HCT116 (cell line): ENCODE measurements at regions not wholly inside any gene's neighbourhood (a gene's known extent, or its start where the extent isn't known, plus 50 kb on each side); places are given as distances from the start of the nearest gene placed in this dataset.

Experiments used
- ATAC-seq: fragments of 200-7000 bp; cut with Tn5 transposase; 2 replicates; pipeline ENCODE4 v1.9.1; 2020; ENCODE audit warnings: mild to moderate bottlenecking, moderate library complexity
- BruUV-seq: library from RNA; stranded (reverse); fragments of 400-500 nt; replicated peaks from 2 replicates; lab custom pipeline; 2021; lab: Mats Ljungman, UMichigan
- CTCF ChIA-PET: fragments of 300-600 bp; sonication (Branson Sonifier 250); formaldehyde crosslinking; loops from one replicate; lab custom pipeline; 2021; ENCODE audit warnings: antibody characterized with exemption; lab: Charles Lee
- POLR2A ChIA-PET: fragments of 300-600, 350-600 bp; sonication (Branson Sonifier 250); formaldehyde crosslinking; loops from one replicate; lab custom pipeline; 2021; ENCODE audit warnings: antibody characterized with exemption; lab: Charles Lee
- RAD21 ChIA-PET, 2 experiments: fragments of 300-600 bp; sonication (Branson Sonifier 250); formaldehyde crosslinking; loops; one replicate each; lab custom pipeline; 2023; ENCODE audit warnings: low total read pairs in 2 of 2; ENCODE audit not compliant: uncharacterized antibody in 2 of 2, unreplicated experiment in 2 of 2, low non-redundant PET in 1 of 2; lab: Charles Lee
- DNase-seq: peaks from one replicate; pipeline ENCODE4 v3.0.0-alpha.2; 2010; ENCODE audit warnings: low read depth, low spot score
- H2AFZ ChIP-seq: fragments of 200-600 bp; shearing (Covaris generic), sonication (generic); 2 replicates; pipeline ENCODE4 v1.6.1; 2017; ENCODE audit warnings: low read depth, mixed run types, mixed read lengths, antibody characterized with exemption, low read length; ENCODE audit not compliant: poor library complexity, severe bottlenecking
- H3K27ac ChIP-seq: 2 replicates; pipeline ENCODE4 v1.5.1; 2012; ENCODE audit warnings: low read depth, low read length
- H3K27me3 ChIP-seq: fragments of 200-600 bp; sonication (generic); 2 replicates; pipeline ENCODE4 v1.6.1; 2016; ENCODE audit warnings: mixed run types, low read length, mixed read lengths; ENCODE audit not compliant: insufficient read depth
- H3K36me3 ChIP-seq, 2 experiments: fragments of 200-500 bp in 1 of 2; fragments of 200-600 bp in 1 of 2; sonication (Bioruptor generic) in 1 of 2; sonication (generic) in 1 of 2; 2 replicates each; pipeline versions ENCODE4 v1.5.1 to v1.6.1; 2014 to 2016; ENCODE audit warnings: low read length in 2 of 2, inconsistent platforms in 1 of 2, mixed read lengths in 1 of 2, mixed run types in 1 of 2; ENCODE audit not compliant: insufficient read depth in 2 of 2, control insufficient read depth in 1 of 2
- H3K4me1 ChIP-seq, 2 experiments: fragments of 200-600 bp in 1 of 2; sonication (generic) in 1 of 2; 2 replicates each; pipeline versions ENCODE4 v1.5.1 to v1.6.1; 2012 to 2017; ENCODE audit warnings: low read length in 2 of 2, inconsistent platforms in 1 of 2, mild to moderate bottlenecking in 1 of 2, mixed read lengths in 1 of 2, mixed run types in 1 of 2, moderate library complexity in 1 of 2; ENCODE audit not compliant: insufficient read depth in 2 of 2, control insufficient read depth in 1 of 2
- H3K4me2 ChIP-seq: fragments of 200-600 bp; sonication (generic); 2 replicates; pipeline ENCODE4 v1.6.1; 2017; ENCODE audit warnings: mixed run types, low read length, mixed read lengths
- H3K4me3 ChIP-seq, 2 experiments: fragments of 200-600 bp in 1 of 2; sonication (generic) in 1 of 2; replicated peaks in 1 of 2; 2 replicates each; pipeline ENCODE4 v1.5.1; 2011 to 2016; ENCODE audit warnings: low read length in 2 of 2, control low read depth in 1 of 2, low read depth in 1 of 2, mild to moderate bottlenecking in 1 of 2, mixed read lengths in 1 of 2, mixed run types in 1 of 2
- H3K79me2 ChIP-seq: fragments of 200-600 bp; sonication (generic); 2 replicates; pipeline ENCODE4 v1.6.1; 2017; ENCODE audit warnings: mild to moderate bottlenecking, mixed run types, low read length, moderate library complexity, mixed read lengths; ENCODE audit not compliant: insufficient read depth
- H3K9ac ChIP-seq: fragments of 200-600 bp; sonication (generic); 2 replicates; pipeline ENCODE4 v1.6.1; 2016; ENCODE audit warnings: low read length, mixed read lengths
- H3K9me2 ChIP-seq: fragments of 200-600 bp; sonication (generic), shearing (Covaris generic); 2 replicates; pipeline ENCODE4 v1.6.1; 2017; ENCODE audit warnings: mixed run types, mild to moderate bottlenecking, moderate library complexity; ENCODE audit not compliant: insufficient read depth
- H3K9me3 ChIP-seq, 2 experiments: fragments of 200-500 bp in 1 of 2; fragments of 200-600 bp in 1 of 2; sonication (Bioruptor generic) in 1 of 2; sonication (generic) in 1 of 2; 2 replicates each; pipeline ENCODE4 v1.6.1; 2014 to 2017; ENCODE audit warnings: low read length in 2 of 2, mixed read lengths in 2 of 2, inconsistent platforms in 1 of 2, low read depth in 1 of 2, mild to moderate bottlenecking in 1 of 2, mixed run types in 1 of 2, moderate library complexity in 1 of 2; ENCODE audit not compliant: control insufficient read depth in 1 of 2, insufficient read depth in 1 of 2
- H4K20me1 ChIP-seq: fragments of 200-600 bp; sonication (generic), shearing (Covaris generic); 2 replicates; pipeline ENCODE4 v1.6.1; 2017; ENCODE audit warnings: mixed run types, mild to moderate bottlenecking, moderate library complexity; ENCODE audit not compliant: insufficient read depth
- CBX3 ChIP-seq: IDR thresholded peaks from 2 replicates; pipeline ENCODE4 v1.6.1; 2012; ENCODE audit warnings: low read depth
- CTCF ChIP-seq, 3 experiments: fragments of 200-600 bp in 1 of 3; sonication (generic) in 1 of 3; IDR thresholded peaks in 2 of 3; conservative IDR thresholded peaks in 1 of 3; 2 replicates each; pipeline ENCODE4 v1.5.1; 2012 to 2017; ENCODE audit warnings: low read depth in 2 of 3, low read length in 2 of 3, antibody characterized with exemption in 1 of 3, borderline replicate concordance in 1 of 3, control low read depth in 1 of 3, mild to moderate bottlenecking in 1 of 3, mixed read lengths in 1 of 3, mixed run types in 1 of 3, moderate library complexity in 1 of 3; ENCODE audit not compliant: insufficient read depth in 1 of 3
- EGR1 ChIP-seq: IDR thresholded peaks from 2 replicates; pipeline ENCODE4 v1.6.1; 2012; ENCODE audit warnings: low read depth
- EZH2phosphoT487 ChIP-seq: fragments of 200-600 bp; IDR thresholded peaks from 2 replicates; pipeline ENCODE4 v1.6.1; 2018; ENCODE audit warnings: antibody characterized with exemption, borderline replicate concordance
- FOSL1 ChIP-seq: IDR thresholded peaks from 2 replicates; pipeline ENCODE4 v1.6.1; 2012; ENCODE audit warnings: low read depth
- JUND ChIP-seq: IDR thresholded peaks from 2 replicates; pipeline ENCODE4 v1.6.1; 2012
- MAX ChIP-seq: IDR thresholded peaks from 2 replicates; pipeline ENCODE4 v1.6.1; 2012
- POLR2A ChIP-seq: IDR thresholded peaks from 2 replicates; pipeline ENCODE4 v1.7.0; 2011; ENCODE audit warnings: borderline replicate concordance; ENCODE audit not compliant: insufficient read depth, insufficient read length; ENCODE audit errors: extremely low read depth
- POLR2AphosphoS5 ChIP-seq: IDR thresholded peaks from 2 replicates; pipeline ENCODE4 v1.6.1; 2011; ENCODE audit warnings: mild to moderate bottlenecking, low read depth, low read length, moderate library complexity
- REST ChIP-seq: IDR thresholded peaks from 2 replicates; pipeline ENCODE4 v1.6.1; 2012; ENCODE audit warnings: low read depth
- SP1 ChIP-seq: IDR thresholded peaks from 2 replicates; pipeline ENCODE4 v1.6.1; 2012; ENCODE audit warnings: low read depth
- TCF7L2 ChIP-seq: IDR thresholded peaks from 2 replicates; pipeline ENCODE4 v1.7.0; 2011; ENCODE audit warnings: borderline replicate concordance, inconsistent platforms; ENCODE audit not compliant: insufficient read depth, insufficient read length; ENCODE audit errors: extremely low read depth
- ZBTB33 ChIP-seq: IDR thresholded peaks from 2 replicates; pipeline ENCODE4 v1.6.1; 2011; ENCODE audit warnings: mild to moderate bottlenecking, low read length, moderate library complexity; ENCODE audit not compliant: insufficient replicate concordance; ENCODE audit errors: extremely low read depth
- ZNF274 ChIP-seq: fragments of 200-500 bp; sonication (Bioruptor generic); IDR thresholded peaks from 2 replicates; pipeline ENCODE4 v1.6.1; 2014; ENCODE audit warnings: mild to moderate bottlenecking, low read depth, low read length, inconsistent platforms
- intact Hi-C: fragments of 100-400 bp; cut with micrococcal nuclease; formaldehyde crosslinking; loops from 2 replicates; pipeline ENCODE4 v1.10.0; 2022

- RAD21 ChIA-PET, result interaction anchor here in 1 of 2 experiments (0.7 kb wide), 1 partner anchor 221 kb away, joined by 3 read pairs; no protein-coding TSS in a partner anchor
- CTCF ChIA-PET, result interaction anchor here (1.4 kb wide), 1 partner anchor 222 kb away, joined by 6 read pairs; no protein-coding TSS in a partner anchor
- Histone ChIP-seq H3K79me2 (no peaks in the 10 kb centered on the region), H3K9me3 (no peaks in the 10 kb centered on the region)
- BruUV-seq, result no TSS peak
- no peak for TF ChIP-seq CTCF (IDR thresholded peaks at IDR 0.05 in 2 of 3, conservative IDR thresholded peaks at IDR 0.05 in 1 of 3; ENCODE audit: borderline replicate concordance in 1 of 3, insufficient read depth in 1 of 3, low read depth in 2 of 3, low read length in 2 of 3)
- TF ChIP-seq EGR1, result no peak
- no peak for TF ChIP-seq EZH2phosphoT487
- TF ChIP-seq ZBTB33, result no peak
- TF ChIP-seq CBX3, result no peak
- no peak for TF ChIP-seq TCF7L2
- TF ChIP-seq POLR2AphosphoS5, result no peak
- TF ChIP-seq SP1, result no peak
- TF ChIP-seq FOSL1, result no peak
- TF ChIP-seq REST, result no peak
- no peak for TF ChIP-seq POLR2A
- TF ChIP-seq JUND, result no peak
- TF ChIP-seq MAX, result no peak
- no peak for TF ChIP-seq ZNF274
- TF ChIP-seq, all 23 proteins: peak for 0
- H3K4me3 ChIP-seq, result no peak overlapping the region
- H3K9me2 ChIP-seq, result no peaks in the 10 kb centered on the region
- H4K20me1 ChIP-seq, result no peaks in the 10 kb centered on the region
- no peak for ATAC-seq
- POLR2A ChIA-PET, result no interaction called here
- no peak for DNase-seq
- peaks cover 4% of the 10 kb centered on the region; the same call in 1 of the 2 replicates for H3K27me3 ChIP-seq
- intact Hi-C loops, result no loop called here
- H3K4me1 ChIP-seq, result no peaks in the 10 kb centered on the region
- no peaks in the 10 kb centered on the region for H3K36me3 ChIP-seq
- no peak overlapping the region for H3K9ac ChIP-seq
- no peak overlapping the region for H3K4me2 ChIP-seq
- H2AFZ ChIP-seq, result no peak overlapping the region
- H3K27ac ChIP-seq, result no peak overlapping the region
Observed at GRCh38 chr3:187540847-187541246, 129.3 kb downstream of the SST start.
